Astrocyte of the spinal cord (primary cell): ENCODE measurements at regions not wholly inside any gene's neighbourhood (a gene's known extent, or its start where the extent isn't known, plus 50 kb on each side); places are given as distances from the start of the nearest gene placed in this dataset.

Source experiments
- DNase-seq: peaks from one replicate; pipeline ENCODE4 v3.0.0; 2011; ENCODE audit warnings: low read depth, low spot score
- H3K4me3 ChIP-seq: 2 replicates; pipeline ENCODE4 v1.5.1; 2011; ENCODE audit warnings: low read depth, mild to moderate bottlenecking, low read length, moderate library complexity
- CTCF ChIP-seq: IDR thresholded peaks from 2 replicates; pipeline ENCODE4 v1.5.1; 2012; ENCODE audit warnings: low read depth, mild to moderate bottlenecking, low read length, inconsistent platforms
- in situ Hi-C: cut with HindIII; loops from 2 replicates; pipeline ENCODE4 v1.10.0; 2017; ENCODE audit warnings: low sequenced_read_pairs

GRCh38 chr1:80282536-80282935, 1276.0 kb upstream of the ADGRL4 start:
- no peak for DNase-seq
- no peak overlapping the region for H3K4me3 ChIP-seq
- in situ Hi-C loops, result no loop called here
- TF ChIP-seq CTCF, result no peak

- DNase-seq, result no peak
- H3K4me3 ChIP-seq, result no peak overlapping the region
- in situ Hi-C loops, result no loop called here
- no peak for TF ChIP-seq CTCF
Observed at GRCh38 chr1:80278936-80279335, 1272.4 kb upstream of the ADGRL4 start.

GRCh38 chr1:80274256-80274655, 1267.7 kb upstream of the ADGRL4 start:
- no peak for TF ChIP-seq CTCF
- in situ Hi-C loops, result no loop called here
- H3K4me3 ChIP-seq, result no peak overlapping the region
- no peak for DNase-seq

GRCh38 chr1:80272495-80272894, 1266.0 kb upstream of the ADGRL4 start:
- in situ Hi-C loops, result no loop called here
- no peak overlapping the region for H3K4me3 ChIP-seq
- TF ChIP-seq CTCF, result no peak
- DNase-seq, result no peak

- no peak for DNase-seq
- in situ Hi-C loops, result no loop called here
- TF ChIP-seq CTCF, result no peak
- H3K4me3 ChIP-seq, result no peak overlapping the region
Observed at GRCh38 chr1:80258659-80259058, 1252.1 kb upstream of the ADGRL4 start.

GRCh38 chr1:80251591-80251990, 1245.1 kb upstream of the ADGRL4 start:
- no peak for TF ChIP-seq CTCF
- no peak for DNase-seq
- in situ Hi-C loops, result no loop called here
- no peak overlapping the region for H3K4me3 ChIP-seq

GRCh38 chr1:80251171-80251570, 1244.6 kb upstream of the ADGRL4 start:
- no peak overlapping the region for H3K4me3 ChIP-seq
- DNase-seq, result no peak
- in situ Hi-C loops, result no loop called here
- no peak for TF ChIP-seq CTCF
